HG02885 (cell line): ENCODE measurements at regions not wholly inside any gene's neighbourhood (a gene's known extent, or its start where the extent isn't known, plus 50 kb on each side); places are given as distances from the start of the nearest gene placed in this dataset.

Experiments
- ATAC-seq: cut with Tn5 transposase; IDR thresholded peaks from one replicate; pipeline ENCODE4 v1.9.1; 2021; ENCODE audit warnings: mild to moderate bottlenecking; ENCODE audit not compliant: unreplicated experiment, poor library complexity

GRCh38 chr4:100852326-100852725 is 334.5 kb upstream of the EMCN start:
- no peak for ATAC-seq

- ATAC-seq, result no peak
Measured at GRCh38 chr4:100849319-100849718, 331.5 kb upstream of the EMCN start.

DNA sequence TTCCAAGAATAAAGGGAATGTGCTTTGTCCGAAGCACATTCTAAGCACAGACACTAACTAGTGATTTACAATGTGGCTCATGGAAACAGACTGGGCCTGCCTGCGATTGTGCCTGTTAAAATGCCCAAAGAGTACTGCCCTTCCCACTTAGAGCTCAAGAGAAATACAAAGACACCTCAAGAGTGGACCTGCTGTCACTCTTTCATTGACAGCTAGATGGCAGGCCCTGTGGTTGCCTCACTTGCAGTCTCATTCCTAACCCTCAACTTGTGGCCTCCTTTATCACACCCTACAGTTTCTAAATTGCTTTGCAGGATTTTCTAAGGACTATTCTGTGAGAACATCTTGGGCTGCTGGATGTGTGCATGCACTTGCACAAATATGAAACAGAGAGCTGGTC is 331.0 kb upstream of the EMCN start:
- peak; percentile 71 for ATAC-seq

GRCh38 chr4:100843910-100844309 is 326.1 kb upstream of the EMCN start:
- ATAC-seq, result peak; percentile 58

- ATAC-seq, result no peak
Measured at GRCh38 chr4:100842856-100843255, 325.0 kb upstream of the EMCN start.

DNA sequence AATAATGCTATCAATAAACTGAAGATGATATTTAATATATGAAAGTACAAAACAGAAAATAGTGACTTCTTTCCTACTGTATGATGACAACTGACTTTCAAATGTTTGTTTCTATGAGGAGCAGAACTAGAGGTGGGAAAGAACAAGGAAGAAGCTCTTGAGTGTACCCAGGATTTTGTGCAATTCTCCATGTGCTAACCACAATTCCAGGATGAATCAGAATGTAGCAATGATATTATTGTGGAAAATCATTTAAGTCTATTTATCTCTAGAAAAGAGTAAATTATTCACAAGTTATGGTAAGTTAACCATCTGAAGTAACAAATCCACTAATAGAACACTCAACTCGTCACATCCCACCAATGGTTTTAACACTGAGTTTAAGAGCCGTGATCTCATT is 324.1 kb upstream of the EMCN start:
- ATAC-seq, result no peak

DNA sequence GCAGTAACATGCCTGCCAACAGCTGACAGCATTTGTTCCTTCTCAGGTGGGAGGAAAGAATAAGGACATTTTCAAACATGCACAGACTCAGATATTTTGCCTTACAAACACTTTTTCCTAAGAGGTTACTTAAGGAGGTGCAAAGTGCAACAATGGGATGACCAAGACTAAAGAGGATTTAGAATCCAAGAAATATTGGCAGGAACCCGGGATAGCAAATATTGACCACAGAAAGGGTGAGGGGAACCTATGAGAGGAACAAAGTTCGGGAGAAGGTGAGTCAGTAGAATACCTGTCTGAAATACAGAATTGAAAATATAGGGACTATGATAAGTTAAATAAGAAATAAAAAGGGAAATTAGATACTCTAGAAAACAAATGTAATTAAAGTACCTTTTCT is 321.9 kb upstream of the EMCN start:
- no peak for ATAC-seq

- ATAC-seq, result no peak
Measured at GRCh38 chr4:100838286-100838685, 320.5 kb upstream of the EMCN start.

DNA sequence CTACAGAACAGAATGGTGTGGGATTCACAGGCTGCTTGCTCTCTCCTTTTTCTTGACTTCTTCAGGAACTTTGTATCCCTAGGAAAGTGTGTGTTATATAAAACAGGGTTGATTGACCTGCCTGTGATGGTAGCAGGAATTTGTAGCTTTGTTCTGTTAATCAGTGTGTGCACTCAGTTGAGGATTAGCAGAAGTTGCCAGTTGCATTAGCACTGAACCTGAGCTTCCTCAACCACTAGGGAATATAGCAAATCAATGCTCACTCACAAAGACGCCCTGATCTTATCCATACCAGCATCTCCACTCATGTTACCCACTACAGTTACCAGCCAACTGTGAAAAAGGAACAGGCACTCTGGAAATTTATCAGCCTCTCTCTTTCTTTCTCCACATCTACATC is 319.1 kb upstream of the EMCN start:
- ATAC-seq, result no peak

GRCh38 chr4:100834616-100835015 is 316.8 kb upstream of the EMCN start:
- ATAC-seq, result no peak

- no peak for ATAC-seq
Measured at GRCh38 chr4:100833906-100834305, 316.1 kb upstream of the EMCN start.

DNA sequence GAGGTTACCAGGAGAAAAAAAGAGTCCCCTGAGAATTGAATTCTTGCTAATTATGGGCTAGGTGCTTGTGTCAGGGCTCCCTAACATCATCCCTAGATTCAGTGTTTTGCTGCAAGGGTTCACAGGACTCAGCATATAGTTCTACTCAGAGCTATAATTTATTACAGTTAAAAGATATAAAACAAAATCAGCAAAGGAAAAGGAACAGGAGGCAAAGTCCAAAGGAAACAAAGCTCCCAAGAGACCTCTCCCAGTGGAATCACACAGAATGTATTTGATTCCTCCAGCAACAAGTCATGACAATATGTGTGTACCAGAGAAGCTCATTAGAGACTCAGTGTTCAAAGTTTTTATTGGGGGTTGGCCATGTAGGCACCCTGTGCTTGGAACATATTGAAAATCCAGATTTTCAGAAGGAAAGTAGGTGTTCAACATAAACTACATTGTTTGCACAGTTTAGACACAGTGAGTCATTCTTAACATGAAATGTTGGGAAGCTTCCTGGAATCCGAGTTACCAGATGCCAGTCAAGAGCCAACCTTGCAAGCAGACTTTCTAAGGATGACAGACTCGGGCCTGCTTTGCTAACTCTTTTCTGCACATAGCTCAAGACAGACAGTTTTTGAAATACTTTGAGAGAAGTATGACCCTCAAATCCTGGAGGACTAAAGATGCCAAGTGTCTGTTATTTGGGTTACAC is 311.3 kb upstream of the EMCN start:
- no peak for ATAC-seq

- ATAC-seq, result no peak
Measured at GRCh38 chr4:100828364-100828763, 310.5 kb upstream of the EMCN start.

- no peak for ATAC-seq
Measured at GRCh38 chr4:100827756-100828155, 309.9 kb upstream of the EMCN start.

DNA sequence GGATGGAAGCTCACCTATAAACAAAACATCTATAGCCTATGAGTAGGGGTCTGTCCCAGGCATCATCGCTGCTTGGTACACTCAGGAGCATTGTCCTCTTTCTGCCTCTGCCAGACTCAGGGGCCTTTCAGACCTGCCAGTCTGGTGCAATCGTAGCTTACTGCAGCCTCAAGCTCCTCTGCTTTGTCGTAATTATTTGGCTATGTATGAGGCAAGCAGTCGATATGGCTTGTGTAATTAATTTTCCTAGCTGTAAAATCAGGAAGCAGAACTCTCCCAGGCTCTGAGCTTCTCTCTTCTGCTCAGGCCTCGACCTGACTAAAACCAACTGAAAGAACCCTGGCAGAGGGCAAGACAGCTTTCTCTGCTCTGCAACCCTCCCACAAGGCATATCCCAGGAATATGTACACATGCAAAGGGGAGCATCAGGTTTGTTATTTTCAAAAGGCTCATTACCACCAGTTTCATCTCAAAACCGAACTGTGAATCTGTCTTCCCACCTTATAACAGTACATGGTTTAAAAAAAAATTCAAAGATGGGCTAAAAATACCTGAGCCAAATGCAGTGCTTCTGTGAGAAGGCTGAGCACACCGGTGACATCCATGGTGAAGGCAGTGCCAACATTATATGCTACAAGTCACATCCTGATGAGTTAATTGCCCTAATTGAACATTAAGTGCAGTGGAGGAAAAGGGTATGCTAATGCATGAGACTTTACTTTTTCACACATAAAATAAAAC is 309.2 kb upstream of the EMCN start:
- ATAC-seq, result no peak

DNA sequence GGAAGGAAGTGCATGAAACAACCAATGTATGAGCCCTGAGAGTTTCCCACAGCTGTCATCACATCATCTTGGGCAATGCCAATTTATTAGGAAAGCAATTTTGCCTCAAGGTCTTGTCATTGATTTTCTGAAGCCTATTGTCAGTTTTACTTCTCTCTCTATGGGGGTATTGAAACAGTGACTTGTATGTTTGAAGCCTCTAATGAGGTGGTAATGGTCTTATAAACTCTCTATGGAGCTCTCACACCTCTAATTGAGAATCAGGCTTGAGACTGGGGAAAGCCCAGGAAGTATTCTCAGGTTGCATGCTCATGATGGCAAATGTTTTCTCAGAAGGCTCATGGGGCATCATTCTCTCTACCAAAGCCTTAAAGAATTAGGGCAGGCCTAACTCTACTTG is 308.2 kb upstream of the EMCN start:
- ATAC-seq, result no peak

- ATAC-seq, result peak; percentile 11
Measured at GRCh38 chr4:100823993-100824323, 306.1 kb upstream of the EMCN start.

DNA sequence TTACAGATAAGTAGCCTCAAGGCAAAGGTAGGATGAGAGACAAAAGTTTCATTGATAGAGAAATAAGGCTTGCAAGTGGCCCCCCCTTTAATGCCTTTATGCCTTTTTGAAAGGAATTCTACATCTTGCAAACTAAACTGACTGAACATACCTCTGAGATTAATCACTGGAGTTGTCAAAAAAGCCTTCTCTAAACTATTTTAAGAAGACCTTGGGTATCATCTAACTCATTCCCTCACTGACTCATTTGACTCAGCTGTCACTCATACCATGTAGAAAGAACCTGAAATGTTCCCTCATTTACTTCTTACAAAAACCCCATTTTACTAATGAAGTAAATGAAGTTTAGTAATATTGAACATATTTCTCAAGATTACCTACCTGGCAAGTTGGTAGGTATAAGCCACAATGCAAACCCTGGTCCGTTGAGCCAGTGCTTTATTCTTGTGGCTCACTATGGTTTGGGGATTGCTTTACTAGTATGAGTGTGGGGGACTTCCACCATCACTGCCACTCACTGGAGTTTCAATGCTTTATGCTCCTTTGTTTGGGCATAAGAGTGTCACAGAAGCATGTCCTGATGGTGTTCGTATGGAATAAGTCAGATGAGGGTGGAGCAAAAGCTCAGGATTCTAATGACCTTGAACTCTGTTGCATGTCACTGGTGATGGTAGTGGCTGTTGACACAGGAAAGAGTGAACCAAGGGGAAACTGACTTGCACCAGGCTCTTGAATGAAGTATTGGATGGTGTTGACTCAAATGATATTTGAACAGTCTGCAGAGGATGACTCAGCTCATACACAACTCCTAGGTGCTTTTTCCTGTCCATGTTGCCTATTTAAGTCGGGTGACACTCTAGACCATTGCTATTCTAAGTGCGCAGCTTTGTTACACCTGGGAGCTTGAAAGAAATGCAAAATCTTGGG is 305.5 kb upstream of the EMCN start:
- peak; percentile 77 for ATAC-seq

DNA sequence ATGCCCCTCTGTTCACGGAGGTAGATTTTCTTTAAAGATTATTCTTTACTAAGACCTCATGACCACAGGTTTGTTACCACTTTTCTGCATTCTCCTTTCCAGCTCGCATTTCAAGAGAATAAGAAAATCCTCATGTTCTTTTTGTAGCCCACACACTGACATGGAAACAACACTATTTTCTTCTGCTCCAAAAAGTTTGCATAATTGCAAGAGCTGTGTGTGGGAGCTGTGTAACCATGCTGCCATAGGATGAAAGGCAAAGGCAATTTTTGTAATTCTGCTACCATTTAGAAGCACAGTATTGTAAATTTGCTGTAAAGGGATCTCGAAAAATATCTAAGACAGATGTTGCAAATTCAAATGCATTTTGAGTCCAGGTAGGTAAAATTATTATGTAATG is 302.4 kb upstream of the EMCN start:
- no peak for ATAC-seq

DNA sequence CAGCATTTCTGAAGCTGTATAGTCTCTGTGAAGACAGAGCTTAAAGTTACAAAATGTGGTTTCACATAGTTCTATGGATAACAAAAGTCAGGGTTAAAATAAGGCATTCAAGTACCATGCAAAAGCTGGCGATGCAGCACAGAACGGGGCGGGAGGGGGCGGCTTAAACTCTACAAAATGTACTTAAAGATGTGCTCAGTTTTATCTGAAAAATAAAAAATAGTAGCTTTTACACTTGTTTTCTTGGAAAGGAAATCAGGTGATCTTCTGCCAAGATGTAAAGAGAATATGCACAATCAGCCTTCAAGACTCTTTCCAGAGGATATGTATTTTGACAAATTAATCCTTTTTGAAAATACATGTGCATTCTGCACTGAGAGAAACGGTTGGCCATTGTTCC is 301.7 kb upstream of the EMCN start:
- no peak for ATAC-seq

DNA sequence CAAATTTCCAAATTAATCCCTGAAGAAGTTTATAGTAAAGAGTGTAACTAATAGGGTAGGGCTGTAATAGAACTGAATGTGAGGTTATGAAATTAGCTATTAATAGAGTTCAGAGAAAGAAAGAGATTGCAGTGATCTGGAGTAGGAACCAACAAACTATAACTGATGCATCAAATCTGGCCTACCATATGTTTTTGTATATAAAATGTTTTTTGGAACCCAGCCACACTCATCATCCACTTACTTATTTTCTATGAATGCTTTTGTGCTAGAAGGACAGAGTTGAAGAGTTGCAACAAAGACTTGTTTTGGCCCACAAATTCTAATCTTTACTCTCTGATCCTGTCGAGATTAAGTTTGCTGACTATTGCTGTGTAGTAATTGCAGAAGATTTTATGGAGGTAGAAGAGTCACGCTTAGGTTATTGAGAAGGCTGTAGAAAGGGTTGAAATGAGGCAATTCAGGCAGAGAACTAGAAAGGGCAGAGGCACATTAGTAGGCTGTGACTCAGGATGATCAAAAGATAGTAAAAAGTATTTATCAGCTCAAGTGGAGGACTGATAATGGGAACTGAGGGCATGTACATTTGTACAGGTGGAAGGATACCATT is 298.7 kb upstream of the EMCN start:
- no peak for ATAC-seq
